ENCODE measurements at regions not wholly inside any gene's neighbourhood (a gene's known extent, or its start where the extent isn't known, plus 50 kb on each side); places are given as distances from the start of the nearest gene placed in this dataset.

GRCh38 chr17:79438058-79438457 is 172.8 kb downstream of the RBFOX3 start:
- TF ChIP-seq EZH2 (IDR thresholded peaks at IDR 0.05; ENCODE audit: borderline replicate concordance, low read depth, low read length, severe bottlenecking) (no peak), CTCF (IDR thresholded peaks at IDR 0.05; ENCODE audit: extremely low read depth in 1 of 2, insufficient read depth in 1 of 2, low read depth in 1 of 2, low read length in 2 of 2) (no peak), MYC (IDR thresholded peaks at IDR 0.05; ENCODE audit: low read depth, low read length) (no peak), GATA2 (IDR thresholded peaks at IDR 0.05; ENCODE audit: insufficient read depth, insufficient read length, low read depth, low read length) (no peak), MAX (IDR thresholded peaks at IDR 0.05; ENCODE audit: insufficient read depth, insufficient read length) (no peak), JUN (IDR thresholded peaks at IDR 0.05; ENCODE audit: borderline replicate concordance, insufficient read depth, insufficient read length, low read depth) (no peak), POLR2A (IDR thresholded peaks at IDR 0.05; ENCODE audit: low read depth, low read length) (no peak), FOS (IDR thresholded peaks at IDR 0.05; ENCODE audit: borderline replicate concordance, insufficient read depth, low read length) (no peak), POLR2AphosphoS5 (IDR thresholded peaks at IDR 0.05; ENCODE audit: insufficient read depth, low read depth, low read length) (no peak)
- intact Hi-C loops (cut with micrococcal nuclease) (no loop called here), dilution Hi-C loops (cut with MboI; ENCODE audit: extremely low pct_ligation_motif_present, low sequenced_read_pairs) (no loop called here)
- no TSS peak for BruUV-seq (replicated peaks)
- Histone ChIP-seq H3K4me2 (ENCODE audit: insufficient read depth, low read length) (no peak overlapping the region), H4K20me1 (replicated peaks; ENCODE audit: control insufficient read depth, extremely low read depth, insufficient read depth, low read length) (no peaks in the 10 kb centered on the region), H3K9me3 (replicated peaks; ENCODE audit: control insufficient read depth, insufficient read depth, low read length) (no peaks in the 10 kb centered on the region), H2AFZ (ENCODE audit: low read depth, low read length) (no peak overlapping the region), H3K36me3 (ENCODE audit: control insufficient read depth in 2 of 2, extremely low read depth in 1 of 2, insufficient read depth in 2 of 2, low read length in 2 of 2) (no peaks in the 10 kb centered on the region), H3K9me1 (replicated peaks; ENCODE audit: control insufficient read depth, extremely low read depth, insufficient read depth, low read length) (no peaks in the 10 kb centered on the region), H3K79me2 (ENCODE audit: control insufficient read depth, insufficient read depth, low read length) (no peaks in the 10 kb centered on the region), H3K27ac (ENCODE audit: insufficient read depth, low read depth, low read length) (no peak overlapping the region), H3K4me3 (replicated peaks in 1 of 3; ENCODE audit: insufficient read depth in 1 of 3, low read depth in 1 of 3, low read length in 3 of 3) (no peak overlapping the region), H3K9ac (replicated peaks; ENCODE audit: extremely low read depth, insufficient read depth, low read length) (no peak overlapping the region), H3K27me3 (ENCODE audit: control insufficient read depth in 2 of 2, insufficient read depth in 2 of 2, low read length in 2 of 2) (no peaks in the 10 kb centered on the region), H3K4me1 (ENCODE audit: control insufficient read depth, extremely low read depth, insufficient read depth, low read length) (no peaks in the 10 kb centered on the region)
- DNase-seq (ENCODE audit: low read depth, low spot score) (no peak), FAIRE-seq (no peak)
- ChIA-PET CTCF (interaction anchor here (1.3 kb wide), 1 partner anchor 45 kb away, joined by 3 read pairs; no protein-coding TSS in a partner anchor), POLR2A (no interaction called here)
